22Rv1 (cell line): ENCODE measurements at regions not wholly inside any gene's neighbourhood (a gene's known extent, or its start where the extent isn't known, plus 50 kb on each side); places are given as distances from the start of the nearest gene placed in this dataset.

ENCODE experiments used
- ZFX ChIP-seq: fragments of 450-650 bp; IDR thresholded peaks from 2 replicates; pipeline ENCODE4 v1.6.1; 2017; ENCODE audit warnings: antibody characterized with exemption, borderline replicate concordance
- TF ChIP-seq, protein P1 (sequence below): fragments of 450-650 bp; IDR thresholded peaks from 2 replicates; pipeline ENCODE4 v1.5.1; 2017; ENCODE audit warnings: mild to moderate bottlenecking

DNA sequence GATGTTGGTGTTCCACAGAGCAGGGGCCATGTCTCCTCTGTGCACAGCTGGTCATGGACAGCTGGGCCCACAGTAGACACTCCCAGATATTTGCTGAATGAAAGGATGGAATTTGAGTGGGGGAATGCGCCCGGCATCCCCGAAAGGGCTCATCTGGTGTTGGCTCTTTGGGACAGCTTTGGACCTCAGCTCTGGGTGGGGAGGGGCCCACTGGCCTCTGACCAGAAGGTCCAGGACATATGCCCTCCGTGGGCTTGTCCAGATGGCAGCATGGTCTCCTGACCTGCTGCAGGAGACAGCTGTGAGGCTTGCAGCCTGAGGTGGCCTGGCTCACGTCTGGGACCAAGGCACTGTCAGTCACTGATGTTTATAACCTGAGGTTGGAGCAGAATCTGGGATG lies 160.4 kb upstream of the AJAP1 start:
- TF ChIP-seq, protein P1, sequence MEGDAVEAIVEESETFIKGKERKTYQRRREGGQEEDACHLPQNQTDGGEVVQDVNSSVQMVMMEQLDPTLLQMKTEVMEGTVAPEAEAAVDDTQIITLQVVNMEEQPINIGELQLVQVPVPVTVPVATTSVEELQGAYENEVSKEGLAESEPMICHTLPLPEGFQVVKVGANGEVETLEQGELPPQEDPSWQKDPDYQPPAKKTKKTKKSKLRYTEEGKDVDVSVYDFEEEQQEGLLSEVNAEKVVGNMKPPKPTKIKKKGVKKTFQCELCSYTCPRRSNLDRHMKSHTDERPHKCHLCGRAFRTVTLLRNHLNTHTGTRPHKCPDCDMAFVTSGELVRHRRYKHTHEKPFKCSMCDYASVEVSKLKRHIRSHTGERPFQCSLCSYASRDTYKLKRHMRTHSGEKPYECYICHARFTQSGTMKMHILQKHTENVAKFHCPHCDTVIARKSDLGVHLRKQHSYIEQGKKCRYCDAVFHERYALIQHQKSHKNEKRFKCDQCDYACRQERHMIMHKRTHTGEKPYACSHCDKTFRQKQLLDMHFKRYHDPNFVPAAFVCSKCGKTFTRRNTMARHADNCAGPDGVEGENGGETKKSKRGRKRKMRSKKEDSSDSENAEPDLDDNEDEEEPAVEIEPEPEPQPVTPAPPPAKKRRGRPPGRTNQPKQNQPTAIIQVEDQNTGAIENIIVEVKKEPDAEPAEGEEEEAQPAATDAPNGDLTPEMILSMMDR, result no peak
- no peak for TF ChIP-seq ZFX
